GM12872 (cell line): ENCODE measurements at regions not wholly inside any gene's neighbourhood (a gene's known extent, or its start where the extent isn't known, plus 50 kb on each side); places are given as distances from the start of the nearest gene placed in this dataset.

Experiments
- TF ChIP-seq, protein P1 (sequence below): IDR thresholded peaks from 3 replicates; pipeline ENCODE4 v1.5.1; 2011; ENCODE audit warnings: low read depth, mild to moderate bottlenecking, low read length, moderate library complexity; ENCODE audit not compliant: insufficient read depth

DNA sequence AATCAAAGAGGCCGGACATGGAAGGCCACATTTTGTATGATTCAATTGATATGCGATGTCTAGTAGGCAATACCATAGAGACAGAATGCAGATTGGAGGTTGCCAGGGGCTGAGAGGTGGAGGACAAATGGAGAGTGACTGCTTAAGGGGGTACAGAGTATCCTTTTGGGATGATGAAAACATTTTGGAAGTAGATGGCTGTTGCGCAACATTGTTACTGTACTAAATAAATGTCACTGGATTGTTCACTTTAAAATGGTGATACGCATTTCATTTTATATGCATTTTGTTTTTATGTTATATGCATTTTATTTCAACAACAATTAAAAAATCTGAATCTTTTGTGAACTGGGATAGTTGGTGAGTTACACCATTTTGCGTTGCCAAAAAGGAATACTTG, 99.7 kb upstream of the AGBL1 start:
- TF ChIP-seq, protein P1, sequence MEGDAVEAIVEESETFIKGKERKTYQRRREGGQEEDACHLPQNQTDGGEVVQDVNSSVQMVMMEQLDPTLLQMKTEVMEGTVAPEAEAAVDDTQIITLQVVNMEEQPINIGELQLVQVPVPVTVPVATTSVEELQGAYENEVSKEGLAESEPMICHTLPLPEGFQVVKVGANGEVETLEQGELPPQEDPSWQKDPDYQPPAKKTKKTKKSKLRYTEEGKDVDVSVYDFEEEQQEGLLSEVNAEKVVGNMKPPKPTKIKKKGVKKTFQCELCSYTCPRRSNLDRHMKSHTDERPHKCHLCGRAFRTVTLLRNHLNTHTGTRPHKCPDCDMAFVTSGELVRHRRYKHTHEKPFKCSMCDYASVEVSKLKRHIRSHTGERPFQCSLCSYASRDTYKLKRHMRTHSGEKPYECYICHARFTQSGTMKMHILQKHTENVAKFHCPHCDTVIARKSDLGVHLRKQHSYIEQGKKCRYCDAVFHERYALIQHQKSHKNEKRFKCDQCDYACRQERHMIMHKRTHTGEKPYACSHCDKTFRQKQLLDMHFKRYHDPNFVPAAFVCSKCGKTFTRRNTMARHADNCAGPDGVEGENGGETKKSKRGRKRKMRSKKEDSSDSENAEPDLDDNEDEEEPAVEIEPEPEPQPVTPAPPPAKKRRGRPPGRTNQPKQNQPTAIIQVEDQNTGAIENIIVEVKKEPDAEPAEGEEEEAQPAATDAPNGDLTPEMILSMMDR = no peak

DNA sequence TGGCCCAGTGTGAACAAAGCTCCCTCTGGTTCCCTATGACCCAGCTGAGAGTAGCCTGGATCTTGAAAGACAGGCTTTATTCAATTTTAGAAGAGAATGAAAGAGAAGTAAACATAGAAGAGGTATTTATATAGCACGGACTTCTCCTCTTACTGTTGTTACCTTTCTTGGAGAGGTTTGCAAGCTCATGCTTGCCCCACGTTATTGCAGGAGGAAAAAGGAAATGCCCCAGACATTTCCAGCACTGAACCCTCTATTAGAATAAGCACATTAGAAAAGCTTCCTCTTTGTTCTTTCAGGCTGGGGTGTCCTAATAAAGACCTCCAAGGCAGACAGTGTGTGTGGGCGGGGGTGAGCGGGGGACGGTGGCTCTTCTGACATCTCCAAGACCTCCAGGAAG, 98.7 kb upstream of the AGBL1 start:
- TF ChIP-seq, protein P1 = no peak

DNA sequence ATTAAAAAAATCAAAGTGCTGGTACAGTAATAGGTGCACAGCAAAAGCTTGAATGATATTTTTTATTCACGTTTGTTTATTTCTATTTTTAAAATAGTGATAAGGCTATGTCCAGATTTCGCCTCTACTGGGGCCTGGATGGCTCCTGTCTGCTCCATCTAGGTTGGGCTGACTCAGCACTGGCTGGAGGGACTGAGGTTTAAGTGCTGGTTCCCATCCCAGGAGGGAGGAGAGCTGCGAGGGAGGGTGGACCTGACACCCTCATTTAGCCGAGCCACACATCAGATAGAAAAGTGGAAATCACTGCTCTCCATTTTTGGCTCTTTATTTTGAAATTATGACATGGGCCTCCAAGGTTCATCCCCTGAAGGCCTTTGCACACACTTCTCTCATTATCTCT, 95.4 kb upstream of the AGBL1 start:
- TF ChIP-seq, protein P1 = no peak

DNA sequence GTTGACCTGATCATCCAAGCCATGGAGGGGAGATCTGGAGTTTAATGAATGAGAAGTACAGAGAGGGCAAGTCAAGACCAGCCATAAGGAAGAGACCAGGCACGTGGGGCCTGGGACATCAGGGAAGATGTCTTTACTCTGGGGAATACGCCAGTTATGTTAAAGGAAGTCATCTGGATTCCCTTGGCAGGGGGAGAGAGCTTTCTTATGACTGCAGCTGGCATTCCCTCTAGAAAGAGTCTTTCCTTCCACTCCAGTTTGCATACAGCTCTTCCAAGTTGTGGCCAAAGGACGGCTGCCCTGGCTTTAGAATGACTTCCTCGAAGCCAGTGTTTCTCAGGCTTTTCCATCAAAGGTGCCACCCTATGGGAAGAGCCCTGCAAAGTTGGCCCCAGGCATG, 93.6 kb upstream of the AGBL1 start:
- TF ChIP-seq, protein P1 = no peak

DNA sequence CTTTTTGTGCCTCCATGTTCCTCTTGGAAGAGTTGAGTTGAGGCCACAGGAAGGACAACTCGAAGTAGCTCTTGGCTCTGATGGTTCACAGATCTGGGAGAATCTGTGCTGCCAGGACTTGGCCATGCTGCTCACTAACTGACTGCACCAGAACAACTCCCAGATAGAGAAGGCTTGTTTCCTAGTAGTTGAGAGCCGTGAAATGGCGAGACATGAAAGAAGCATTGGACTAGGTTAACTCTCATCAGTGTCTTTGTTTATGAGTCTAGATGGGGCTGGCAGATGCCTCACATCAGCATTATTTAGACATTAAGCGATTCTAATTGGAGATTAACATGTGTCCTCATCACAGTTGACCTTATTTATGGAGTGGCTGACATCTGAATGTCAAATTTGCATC, 92.9 kb upstream of the AGBL1 start:
- TF ChIP-seq, protein P1 = no peak

DNA sequence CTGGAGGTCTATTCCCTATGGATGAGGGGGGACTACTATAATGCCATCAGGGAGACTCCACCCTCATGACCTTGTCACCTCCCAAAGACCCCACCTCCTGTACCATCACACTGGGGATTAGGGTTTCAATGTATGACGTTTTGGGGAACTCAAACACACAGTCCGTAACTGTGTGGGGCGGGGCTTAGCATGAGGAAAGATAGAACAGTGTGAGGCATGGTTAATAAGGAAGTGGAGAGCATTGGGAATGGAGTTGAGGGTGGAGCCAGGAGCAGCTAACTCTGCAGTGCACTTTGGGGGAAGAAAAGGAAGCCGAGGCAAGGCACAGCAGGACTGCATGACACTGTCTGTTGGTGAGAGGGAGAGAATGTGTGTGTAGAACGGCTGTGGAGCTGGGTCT, 90.9 kb upstream of the AGBL1 start:
- TF ChIP-seq, protein P1 = no peak

DNA sequence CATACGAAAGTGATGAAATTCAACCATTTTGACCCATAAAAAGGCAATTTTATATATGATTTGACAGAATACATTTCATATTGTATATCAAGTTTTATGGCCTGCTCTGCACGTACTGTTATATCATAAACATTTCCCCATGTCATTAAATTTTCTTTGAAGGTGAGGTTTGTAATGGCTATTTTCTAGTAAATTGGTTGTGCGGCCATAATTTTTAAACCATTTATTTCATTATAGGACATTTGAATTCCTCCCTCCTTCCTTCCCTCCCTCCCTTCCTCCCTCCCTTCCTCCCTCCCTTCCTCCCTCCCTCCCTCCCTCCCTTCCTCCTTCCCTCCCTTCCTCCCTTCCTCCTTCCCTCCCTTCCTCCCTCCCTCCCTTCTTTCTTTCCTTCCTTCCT, 87.4 kb upstream of the AGBL1 start:
- TF ChIP-seq, protein P1 = no peak

DNA sequence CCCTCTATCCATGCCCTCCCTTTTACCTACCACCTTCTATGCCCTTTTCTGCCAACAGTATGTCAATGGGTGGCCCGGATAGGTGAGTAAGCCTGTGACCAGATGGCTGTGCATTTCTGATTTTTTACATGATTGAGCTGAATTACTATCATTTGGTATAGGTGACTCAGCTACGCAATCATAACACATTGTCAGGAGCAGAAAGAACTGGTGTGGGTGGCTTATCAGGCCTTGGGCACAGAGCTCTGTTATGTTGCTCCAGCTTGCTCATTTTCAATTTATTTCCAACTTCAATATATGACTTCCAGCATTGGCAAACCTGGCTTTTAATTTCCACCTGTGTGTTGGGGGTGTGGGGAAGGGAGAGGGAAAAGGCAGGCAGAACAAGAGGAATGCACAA, 86.6 kb upstream of the AGBL1 start:
- TF ChIP-seq, protein P1 = no peak
